K562 (cell line): ENCODE measurements at regions not wholly inside any gene's neighbourhood (a gene's known extent, or its start where the extent isn't known, plus 50 kb on each side); places are given as distances from the start of the nearest gene placed in this dataset.

Source experiments
- ATAC-seq: fragments of 200-7000 bp; cut with Tn5 transposase; 3 replicates; pipeline ENCODE4 v1.9.1; 2020; ENCODE audit warnings: moderate library complexity
- BruUV-seq: library from RNA; stranded (reverse); fragments of 400-500 nt; replicated peaks from 2 replicates; lab custom pipeline; 2021; lab: Mats Ljungman, UMichigan
- CTCF ChIA-PET: fragments of 300-600 bp; formaldehyde crosslinking; extraction: SDS; loops from one replicate; lab custom pipeline; 2021; ENCODE audit warnings: low intra/inter-chr PET ratio; lab: Yijun Ruan, JAX
- POLR2A ChIA-PET: fragments of 300-600, 350-650 bp; sonication (Branson Sonifier 250); formaldehyde crosslinking; extraction: SDS; loops from one replicate; lab custom pipeline; 2021; ENCODE audit warnings: antibody characterized with exemption, inconsistent platforms; lab: Yijun Ruan, JAX
- DNase-seq, 4 experiments: peaks; one replicate each; pipeline versions ENCODE4 v3.0.0 to v3.0.0-alpha.2; 2011 to 2018; ENCODE audit warnings: low spot score in 3 of 4, mixed read lengths in 3 of 4; ENCODE audit errors: extremely low read depth in 1 of 4
- FAIRE-seq: peaks from 2 replicates; lab custom pipeline; 2011; peaks lifted over from hg19 to GRCh38; lab: Jason Lieb, UNC
- H2AFZ ChIP-seq: 2 replicates; pipeline ENCODE4 v1.6.0; 2011; ENCODE audit warnings: low read depth, low read length, control low read depth, inconsistent platforms
- H3K27ac ChIP-seq: fragments of 200-600 bp; 3 replicates; pipeline ENCODE4 v1.8.0; 2011; ENCODE audit warnings: low read depth, mild to moderate bottlenecking, control low read depth, inconsistent platforms, low read length, moderate library complexity, mixed read lengths; ENCODE audit errors: extremely low read depth
- H3K27me3 ChIP-seq, 2 experiments: fragments of 300-600 bp in 1 of 2; 2 replicates in 1 of 2; 3 replicates in 1 of 2; pipeline versions ENCODE4 v1.6.0 to v1.8.0; 2011; ENCODE audit warnings: inconsistent platforms in 2 of 2, low read length in 2 of 2, mild to moderate bottlenecking in 1 of 2, mixed read lengths in 1 of 2, moderate library complexity in 1 of 2; ENCODE audit not compliant: control insufficient read depth in 2 of 2, insufficient read depth in 2 of 2
- H3K36me3 ChIP-seq: fragments of 300-600 bp; 3 replicates; pipeline ENCODE4 v1.8.0; 2011; ENCODE audit warnings: mild to moderate bottlenecking, low read length, inconsistent platforms; ENCODE audit not compliant: control insufficient read depth, insufficient read depth
- H3K4me1 ChIP-seq, 2 experiments: fragments of 200-600 bp in 1 of 2; replicated peaks in 1 of 2; 2 replicates in 1 of 2; 3 replicates in 1 of 2; pipeline versions ENCODE4 v1.5.1 to v1.8.0; 2011; ENCODE audit warnings: inconsistent platforms in 2 of 2, low read length in 2 of 2, mild to moderate bottlenecking in 1 of 2, mixed read lengths in 1 of 2, moderate library complexity in 1 of 2; ENCODE audit not compliant: control insufficient read depth in 2 of 2, insufficient read depth in 2 of 2
- H3K4me2 ChIP-seq: 2 replicates; pipeline ENCODE4 v1.6.1; 2011; ENCODE audit warnings: low read length, control low read depth, inconsistent platforms, mixed read lengths; ENCODE audit not compliant: insufficient read depth
- H3K4me3 ChIP-seq: fragments of 200-600 bp; sonication (generic), shearing (Covaris generic); 2 replicates; pipeline ENCODE4 v1.5.1; 2016; ENCODE audit warnings: control low read depth, inconsistent platforms
- H3K79me2 ChIP-seq: fragments of 200-600 bp; 3 replicates; pipeline ENCODE4 v1.8.0; 2011; ENCODE audit warnings: low read length, inconsistent platforms; ENCODE audit not compliant: control insufficient read depth, insufficient read depth
- H3K9ac ChIP-seq, 2 experiments: 2 replicates each; pipeline versions ENCODE4 v1.6.0 to v1.6.1; 2011; ENCODE audit warnings: low read depth in 2 of 2, low read length in 2 of 2, control low read depth in 1 of 2, inconsistent platforms in 1 of 2, mild to moderate bottlenecking in 1 of 2, mixed read lengths in 1 of 2; ENCODE audit not compliant: insufficient read depth in 1 of 2
- H3K9me1 ChIP-seq: one replicate; pipeline ENCODE4 v1.6.0; 2011; ENCODE audit warnings: inconsistent platforms, mild to moderate bottlenecking, low read length, moderate library complexity; ENCODE audit not compliant: control insufficient read depth, insufficient read depth
- H3K9me3 ChIP-seq: replicated peaks from 2 replicates; pipeline ENCODE4 v1.5.1; 2011; ENCODE audit warnings: low read depth, low read length, inconsistent platforms; ENCODE audit not compliant: control insufficient read depth, insufficient read depth
- H4K20me1 ChIP-seq: replicated peaks from 2 replicates; pipeline ENCODE4 v1.6.1; 2011; ENCODE audit warnings: low read length, inconsistent platforms, mixed read lengths; ENCODE audit not compliant: control insufficient read depth, insufficient read depth
- BRD9 ChIP-seq: fragments of 450-650 bp; IDR thresholded peaks from 2 replicates; pipeline ENCODE4 v1.6.1; 2018; ENCODE audit warnings: low read depth; ENCODE audit not compliant: partially characterized antibody
- CCAR2 ChIP-seq: fragments of 200-400 bp; formaldehyde crosslinking; IDR thresholded peaks from 2 replicates; pipeline ENCODE4 v1.6.1; 2017; ENCODE audit warnings: mild to moderate bottlenecking, low read depth, low read length
- CEBPB ChIP-seq: fragments of 450-650 bp; IDR thresholded peaks from 2 replicates; pipeline ENCODE4 v1.6.1; 2016; ENCODE audit warnings: missing genetic modification characterization, missing compliant biosample characterization
- CHCHD3 ChIP-seq: fragments of 250-450 bp; sonication (Bioruptor Pico); IDR thresholded peaks from 2 replicates; pipeline ENCODE4 v2.1.2; 2022; ENCODE audit warnings: mild to moderate bottlenecking
- ESRRA ChIP-seq: fragments of 450-650 bp; IDR thresholded peaks from 2 replicates; pipeline ENCODE4 v1.6.1; 2014; ENCODE audit warnings: low read depth, mild to moderate bottlenecking, moderate library complexity, borderline replicate concordance
- FOXK1 ChIP-seq: sonication (generic); formaldehyde crosslinking; IDR thresholded peaks from 2 replicates; pipeline ENCODE4 v1.8.0; 2022; ENCODE audit warnings: missing genetic modification reagents, mild to moderate bottlenecking, borderline replicate concordance
- HSF4 ChIP-seq: fragments of 250-450 bp; sonication (Bioruptor Pico); IDR thresholded peaks from 2 replicates; pipeline ENCODE4 v2.1.2; 2022; ENCODE audit warnings: mild to moderate bottlenecking, moderate library complexity, borderline replicate concordance
- KDM2B ChIP-seq: fragments of 250-450 bp; sonication (Bioruptor Pico); IDR thresholded peaks from 2 replicates; pipeline ENCODE4 v1.8.0; 2021; ENCODE audit warnings: mild to moderate bottlenecking, moderate library complexity
- LCOR ChIP-seq: sonication (generic); formaldehyde crosslinking; IDR thresholded peaks from 2 replicates; pipeline ENCODE4 v1.8.0; 2022; ENCODE audit warnings: mild to moderate bottlenecking, missing genetic modification reagents
- MYC ChIP-seq, 2 experiments: fragments of 250-450 bp in 1 of 2; sonication (Bioruptor Pico) in 1 of 2; IDR thresholded peaks; 2 replicates each; pipeline versions ENCODE4 v1.5.1 to v1.6.1; 2012 to 2021; ENCODE audit warnings: low read depth in 2 of 2, borderline replicate concordance in 1 of 2, improper control_type of control experiment in 1 of 2, low read length in 1 of 2, mild to moderate bottlenecking in 1 of 2, moderate library complexity in 1 of 2
- NCOA1 ChIP-seq: fragments of 450-650 bp; IDR thresholded peaks from 2 replicates; pipeline ENCODE4 v1.6.1; 2016; ENCODE audit warnings: low read depth
- NFE2 ChIP-seq: IDR thresholded peaks from 2 replicates; pipeline ENCODE4 v1.6.1; 2014; ENCODE audit warnings: antibody characterized with exemption, low read depth
- NFE2L1 ChIP-seq: fragments of 450-650 bp; IDR thresholded peaks from 2 replicates; pipeline ENCODE4 v1.6.1; 2016; ENCODE audit warnings: missing genetic modification characterization, low read depth, mild to moderate bottlenecking, missing compliant biosample characterization, moderate library complexity, borderline replicate concordance
- RAD21 ChIP-seq, 2 experiments: fragments of 250-450 bp in 1 of 2; fragments of 450-650 bp in 1 of 2; sonication (Bioruptor Pico) in 1 of 2; formaldehyde crosslinking in 1 of 2; IDR thresholded peaks in 1 of 2; conservative IDR thresholded peaks in 1 of 2; 2 replicates each; pipeline versions ENCODE4 v1.4.0 to v1.8.0; 2020 to 2022; ENCODE audit warnings: mild to moderate bottlenecking in 2 of 2, moderate library complexity in 1 of 2
- ZKSCAN3 ChIP-seq: fragments of 250-450 bp; sonication (Bioruptor Pico); IDR thresholded peaks from 2 replicates; pipeline ENCODE4 v1.4.0; 2020
- ZNF316 ChIP-seq: fragments of 450-650 bp; IDR thresholded peaks from 2 replicates; pipeline ENCODE4 v1.6.1; 2016
- ZNF584 ChIP-seq: fragments of 200-800 bp; sonication (Bioruptor generic); IDR thresholded peaks from 2 replicates; pipeline ENCODE4 v1.6.1; 2016; ENCODE audit warnings: low read depth, mild to moderate bottlenecking, missing genetic modification characterization, missing compliant biosample characterization
- ZNF644 ChIP-seq: fragments of 200-800 bp; sonication (Bioruptor generic); IDR thresholded peaks from 2 replicates; pipeline ENCODE4 v1.6.1; 2016; ENCODE audit warnings: low read depth, missing genetic modification characterization, missing compliant biosample characterization
- WGBS: fragments of 100-300 bp; shearing (Covaris generic); methylation state at CpG from one replicate; pipeline ENCODE4 v1.1.6; 2016; ENCODE audit warnings: low coverage, mixed read lengths; ENCODE audit not compliant: insufficient coverage; ENCODE audit errors: missing lambda C conversion rate; 5-methylcytosine and 5-hydroxymethylcytosine counted together
- in situ Hi-C: fragments of 300-500 bp; cut with MboI; formaldehyde crosslinking; loops from 4 replicates; pipeline ENCODE4 v1.15.0; 2018; ENCODE audit warnings: inconsistent platforms, mixed read lengths
- intact Hi-C: fragments of 100-400 bp; cut with micrococcal nuclease; formaldehyde crosslinking; loops from 2 replicates; pipeline ENCODE4 v1.14.2; 2022
- TF ChIP-seq, protein P1 (sequence below): fragments of 250-450 bp; sonication (Bioruptor Pico); IDR thresholded peaks from 2 replicates; pipeline ENCODE4 v1.5.0; 2022; ENCODE audit warnings: mild to moderate bottlenecking

DNA sequence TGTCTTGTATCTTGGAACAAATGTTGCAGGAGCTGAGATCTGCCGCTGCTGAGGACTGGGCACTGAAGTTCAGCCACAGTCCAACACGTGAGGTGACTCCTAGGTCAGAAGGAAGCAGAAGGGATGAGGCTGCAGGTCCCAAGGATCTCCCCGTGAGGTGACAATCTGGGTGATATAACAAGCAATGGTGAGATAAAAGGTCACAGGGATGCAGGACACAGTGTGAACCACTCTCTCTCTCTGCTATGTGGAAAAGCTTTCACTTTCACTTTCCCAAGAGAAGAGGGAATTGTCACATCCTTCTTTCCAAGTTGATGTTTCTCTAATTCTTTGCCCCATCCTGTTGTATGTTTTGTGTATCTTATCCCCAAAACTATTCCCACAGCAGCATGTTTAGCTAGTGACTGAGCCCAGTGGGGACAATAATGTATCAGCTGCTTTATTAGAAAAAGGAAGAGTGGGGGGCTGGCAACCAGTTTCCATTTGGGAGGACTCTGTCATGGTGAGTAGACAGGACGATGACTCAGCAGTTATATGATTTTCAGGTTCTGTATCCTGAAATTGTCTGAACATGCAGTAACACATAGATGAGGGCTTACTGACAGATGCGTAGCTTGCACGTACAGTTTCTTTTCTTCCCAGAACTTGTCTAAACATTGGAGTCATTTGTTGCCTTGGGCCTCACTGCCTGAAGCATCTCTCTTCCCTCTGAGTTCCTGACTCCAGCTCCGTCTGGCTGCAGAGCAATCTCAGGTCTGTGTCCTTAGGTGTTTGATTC lies 1415.8 kb upstream of the TENM3 start (continued):
- TF ChIP-seq ZNF316 (peak; percentile 64), ZKSCAN3 (CRISPR knock-in tag) (no peak), HSF4 (no peak), NFE2L1 (peak; percentile 46; the same call in 1 of the 2 replicates), NCOA1 (no peak), NFE2 (peak; percentile 29; the same call in 1 of the 2 replicates), BRD9 (no peak), ZNF644 (tag) (no peak), CHCHD3 (CRISPR knock-in tag) (no peak), ZNF584 (CRISPR knock-in tag) (no peak), FOXK1 (CRISPR knock-in tag) (no peak), ESRRA (no peak)

- Histone ChIP-seq H3K36me3 (no peaks in the 10 kb centered on the region), H4K20me1 (no peaks in the 10 kb centered on the region), H3K9me3 (no peaks in the 10 kb centered on the region), H3K4me2 (no peak overlapping the region), H3K79me2 (no peaks in the 10 kb centered on the region), H3K4me3 (no peak overlapping the region), H3K9me1 (no peaks in the 10 kb centered on the region), H3K27me3 (no peaks in the 10 kb centered on the region), H3K9ac (no peak overlapping the region), H2AFZ (no peak overlapping the region), H3K27ac (no peak overlapping the region), H3K4me1 (no peaks in the 10 kb centered on the region)
- no peak for ATAC-seq
- intact Hi-C loops: no loop called here
- peak in 1 of 4 experiments; percentile 23 for DNase-seq
- BruUV-seq: no TSS peak
- FAIRE-seq: no peak
- in situ Hi-C loops: no loop called here
- WGBS: 0% methylated on average over 2 of the region's 2 CpGs
- CTCF ChIA-PET: no interaction called here
- POLR2A ChIA-PET: no interaction called here
- TF ChIP-seq, protein P1, sequence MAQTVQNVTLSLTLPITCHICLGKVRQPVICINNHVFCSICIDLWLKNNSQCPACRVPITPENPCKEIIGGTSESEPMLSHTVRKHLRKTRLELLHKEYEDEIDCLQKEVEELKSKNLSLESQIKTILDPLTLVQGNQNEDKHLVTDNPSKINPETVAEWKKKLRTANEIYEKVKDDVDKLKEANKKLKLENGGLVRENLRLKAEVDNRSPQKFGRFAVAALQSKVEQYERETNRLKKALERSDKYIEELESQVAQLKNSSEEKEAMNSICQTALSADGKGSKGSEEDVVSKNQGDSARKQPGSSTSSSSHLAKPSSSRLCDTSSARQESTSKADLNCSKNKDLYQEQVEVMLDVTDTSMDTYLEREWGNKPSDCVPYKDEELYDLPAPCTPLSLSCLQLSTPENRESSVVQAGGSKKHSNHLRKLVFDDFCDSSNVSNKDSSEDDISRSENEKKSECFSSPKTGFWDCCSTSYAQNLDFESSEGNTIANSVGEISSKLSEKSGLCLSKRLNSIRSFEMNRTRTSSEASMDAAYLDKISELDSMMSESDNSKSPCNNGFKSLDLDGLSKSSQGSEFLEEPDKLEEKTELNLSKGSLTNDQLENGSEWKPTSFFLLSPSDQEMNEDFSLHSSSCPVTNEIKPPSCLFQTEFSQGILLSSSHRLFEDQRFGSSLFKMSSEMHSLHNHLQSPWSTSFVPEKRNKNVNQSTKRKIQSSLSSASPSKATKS (CRISPR knock-in tag): no peak
- no peak for TF ChIP-seq MYC (IDR thresholded peaks at IDR 0.05; ENCODE audit: low read depth, low read length)
- no peak for TF ChIP-seq MYC (CRISPR knock-in tag; IDR thresholded peaks at IDR 0.05; ENCODE audit: borderline replicate concordance, low read depth)
- no peak for TF ChIP-seq CCAR2
- no peak for TF ChIP-seq LCOR (CRISPR knock-in tag)
- peak in 1 of 2 experiments; percentile 38; a peak in 2 of 4 replicates for TF ChIP-seq RAD21 (CRISPR knock-in tag; conservative IDR thresholded peaks at IDR 0.05 in 1 of 2, IDR thresholded peaks at IDR 0.05 in 1 of 2)
- TF ChIP-seq KDM2B (CRISPR knock-in tag): no peak
- no peak for TF ChIP-seq CEBPB (tag)
Observed at GRCh38 chr4:180828455-180829018, 1414.7 kb upstream of the TENM3 start.
